ENCODE measurements at regions not wholly inside any gene's neighbourhood (a gene's known extent, or its start where the extent isn't known, plus 50 kb on each side); places are given as distances from the start of the nearest gene placed in this dataset.

DNA sequence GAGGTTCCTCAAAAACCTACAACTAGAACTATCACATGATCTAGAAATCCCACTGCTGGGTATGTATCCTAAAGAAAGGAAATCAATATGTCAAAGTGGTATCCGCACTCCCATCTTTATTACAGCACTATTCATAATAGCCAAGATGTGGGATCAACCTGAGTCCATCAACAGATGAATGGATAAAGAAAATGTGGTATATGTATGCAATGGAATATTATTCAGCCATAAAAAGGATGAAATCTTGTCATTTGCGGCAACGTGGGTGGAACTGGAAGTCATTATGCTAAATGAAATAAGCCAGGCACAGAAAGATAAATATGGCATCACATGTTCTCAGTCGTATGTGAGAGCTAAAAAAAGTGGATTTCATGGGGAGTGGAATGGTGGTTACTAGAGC is 77.5 kb upstream of the DIO3 start:
- no peaks in the 10 kb centered on the region for H3K9me3 ChIP-seq (ENCODE audit: low read length)
- TF ChIP-seq THAP9 (CRISPR knock-in tag; IDR thresholded peaks at IDR 0.05; ENCODE audit: borderline replicate concordance) (no peak), SP140L (CRISPR knock-in tag; IDR thresholded peaks at IDR 0.05; ENCODE audit: borderline replicate concordance) (no peak), ZNF382 (CRISPR knock-in tag; IDR thresholded peaks at IDR 0.05; ENCODE audit: borderline replicate concordance) (no peak)
- H3K9ac ChIP-seq (ENCODE audit: insufficient read depth, low read depth, low read length), result no peak overlapping the region
- ATAC-seq (no peak), FAIRE-seq (no peak), DNase-seq (ENCODE audit: low spot score) (no peak)
- no peak overlapping the region for H3K27ac ChIP-seq (ENCODE audit: extremely low read length, insufficient read depth, low read length)
- no TSS peak for BruUV-seq (replicated peaks)
- in situ Hi-C loops (cut with HindIII; ENCODE audit: extremely low pct_ligation_motif_present, low pct_unique_long_range_greater_than_20kb), result no loop called here
- H4K20me1 ChIP-seq (ENCODE audit: insufficient read depth, low read length), result no peaks in the 10 kb centered on the region
- POLR2A ChIA-PET, result no interaction called here
- intact Hi-C loops (cut with micrococcal nuclease; ENCODE audit: unreplicated experiment), result no loop called here
- no peak overlapping the region for H3K4me2 ChIP-seq (ENCODE audit: low read depth, low read length)
- H2AFZ ChIP-seq (ENCODE audit: low read length), result no peak overlapping the region
- 49% methylated on average over 4 of the region's 4 CpGs for WGBS (ENCODE audit: low lambda C conversion rate)
- no peaks in the 10 kb centered on the region for H3K36me3 ChIP-seq (replicated peaks in 1 of 2; ENCODE audit: control insufficient read depth in 1 of 2, insufficient read depth in 2 of 2, low read length in 2 of 2)
- CTCF ChIA-PET (ENCODE audit: low intra/inter-chr PET ratio, low total read pairs), result no interaction called here
- H3K79me2 ChIP-seq (ENCODE audit: insufficient read depth, low read length), result no peaks in the 10 kb centered on the region
- H3K27me3 ChIP-seq (ENCODE audit: control insufficient read depth in 1 of 2, insufficient read depth in 2 of 2, low read length in 2 of 2), result peaks cover 0 to 11% of the 10 kb centered on the region in 2 experiments; a peak in 2 of 5 replicates
- H3K4me1 ChIP-seq (ENCODE audit: insufficient read depth, low read length), result peaks cover 15% of the 10 kb centered on the region
- H3K4me3 ChIP-seq (replicated peaks in 1 of 3; ENCODE audit: insufficient read depth in 1 of 3, low read depth in 2 of 3, low read length in 3 of 3), result no peak overlapping the region

DNA sequence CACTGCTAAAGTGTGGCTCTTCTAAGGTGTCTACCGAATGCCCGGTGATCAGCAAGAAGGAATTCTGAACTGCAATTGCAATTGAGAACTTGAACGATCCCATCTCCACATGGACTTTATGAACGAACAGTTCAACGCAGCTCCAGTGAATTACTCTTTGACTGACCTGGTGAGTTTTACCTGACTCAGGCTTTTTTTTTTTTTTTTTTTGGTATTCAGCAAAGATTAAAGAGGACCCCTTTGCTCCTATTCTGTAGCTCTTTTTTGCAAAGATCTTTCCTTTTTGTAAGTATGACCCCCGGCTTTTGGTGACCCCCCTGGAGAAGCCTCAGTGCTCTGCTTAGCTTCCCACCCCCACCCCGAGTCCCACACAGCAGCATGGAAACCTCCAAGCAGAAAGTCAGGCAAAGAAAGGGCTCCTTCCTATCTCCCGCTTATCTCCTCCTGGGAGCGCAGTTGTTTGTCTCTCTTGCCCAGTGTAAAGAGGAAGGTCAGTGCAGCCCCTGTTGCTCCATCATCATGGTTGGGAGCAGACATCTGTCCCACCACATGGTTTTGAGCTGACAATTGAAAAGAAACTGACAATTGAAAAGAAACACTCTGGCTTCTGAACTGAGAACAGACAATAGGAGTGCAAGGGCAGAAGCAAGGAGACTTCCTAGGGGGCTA is 72.1 kb upstream of the DIO3 start:
- Histone ChIP-seq H3K27ac (ENCODE audit: extremely low read length, insufficient read depth, low read length) (no peak overlapping the region), H3K79me2 (ENCODE audit: insufficient read depth, low read length) (no peaks in the 10 kb centered on the region), H4K20me1 (ENCODE audit: insufficient read depth, low read length) (no peaks in the 10 kb centered on the region), H3K27me3 (ENCODE audit: control insufficient read depth in 1 of 2, insufficient read depth in 2 of 2, low read length in 2 of 2) (peaks cover 0 to 4% of the 10 kb centered on the region in 2 experiments; a peak in 1 of 5 replicates), H3K4me2 (ENCODE audit: low read depth, low read length) (no peak overlapping the region), H3K4me1 (ENCODE audit: insufficient read depth, low read length) (0 out of 2 replicates have a peak, but pooled peaks cover 9% of the 10 kb centered on the region), H3K9me3 (ENCODE audit: low read length) (no peaks in the 10 kb centered on the region), H3K36me3 (replicated peaks in 1 of 2; ENCODE audit: control insufficient read depth in 1 of 2, insufficient read depth in 2 of 2, low read length in 2 of 2) (no peaks in the 10 kb centered on the region), H3K9ac (ENCODE audit: insufficient read depth, low read depth, low read length) (no peak overlapping the region), H2AFZ (ENCODE audit: low read length) (no peak overlapping the region), H3K4me3 (replicated peaks in 1 of 3; ENCODE audit: insufficient read depth in 1 of 3, low read depth in 2 of 3, low read length in 3 of 3) (no peak overlapping the region)
- CTCF ChIA-PET (ENCODE audit: low intra/inter-chr PET ratio, low total read pairs), result no interaction called here
- no peak for FAIRE-seq
- ATAC-seq, result no peak
- peak; percentile 12 for DNase-seq (ENCODE audit: low spot score)
- POLR2A ChIA-PET, result interaction anchor here (0.9 kb wide), 1 partner anchor 154 kb away, joined by 4 read pairs; no protein-coding TSS in a partner anchor
- intact Hi-C loops (cut with micrococcal nuclease; ENCODE audit: unreplicated experiment), result no loop called here
- BruUV-seq (replicated peaks), result no TSS peak
- in situ Hi-C loops (cut with HindIII; ENCODE audit: extremely low pct_ligation_motif_present, low pct_unique_long_range_greater_than_20kb), result no loop called here
- 4% methylated on average over 9 of the region's 9 CpGs for WGBS (ENCODE audit: low lambda C conversion rate)
- TF ChIP-seq MAFF (IDR thresholded peaks at IDR 0.05; ENCODE audit: low read depth, low read length) (peak; percentile 58), MAFK (conservative IDR thresholded peaks at IDR 0.05 in 1 of 2, IDR thresholded peaks at IDR 0.05 in 1 of 2; ENCODE audit: low read length in 2 of 2) (peak; percentile 53 to 75; a peak in 3 of 4 replicates), CBX2 (IDR thresholded peaks at IDR 0.05; ENCODE audit: low read depth, low read length) (no peak), CBX2 (CRISPR knock-in tag; IDR thresholded peaks at IDR 0.05; ENCODE audit: low read depth) (no peak), ZNF234 (CRISPR knock-in tag; conservative IDR thresholded peaks at IDR 0.05) (no peak), CCDC6 (CRISPR knock-in tag; IDR thresholded peaks at IDR 0.05) (no peak)
